T-helper 2 cell (primary cell): ENCODE measurements at regions not wholly inside any gene's neighbourhood (a gene's known extent, or its start where the extent isn't known, plus 50 kb on each side); places are given as distances from the start of the nearest gene placed in this dataset.
A peak's percentile ranks its signal among the peaks of the same experiment; 100 is the strongest.

Experiments used
- DNase-seq, 5 experiments: peaks; one replicate each; pipeline versions ENCODE4 v3.0.0 to v3.0.0-alpha.2; 2012 to 2022

DNA sequence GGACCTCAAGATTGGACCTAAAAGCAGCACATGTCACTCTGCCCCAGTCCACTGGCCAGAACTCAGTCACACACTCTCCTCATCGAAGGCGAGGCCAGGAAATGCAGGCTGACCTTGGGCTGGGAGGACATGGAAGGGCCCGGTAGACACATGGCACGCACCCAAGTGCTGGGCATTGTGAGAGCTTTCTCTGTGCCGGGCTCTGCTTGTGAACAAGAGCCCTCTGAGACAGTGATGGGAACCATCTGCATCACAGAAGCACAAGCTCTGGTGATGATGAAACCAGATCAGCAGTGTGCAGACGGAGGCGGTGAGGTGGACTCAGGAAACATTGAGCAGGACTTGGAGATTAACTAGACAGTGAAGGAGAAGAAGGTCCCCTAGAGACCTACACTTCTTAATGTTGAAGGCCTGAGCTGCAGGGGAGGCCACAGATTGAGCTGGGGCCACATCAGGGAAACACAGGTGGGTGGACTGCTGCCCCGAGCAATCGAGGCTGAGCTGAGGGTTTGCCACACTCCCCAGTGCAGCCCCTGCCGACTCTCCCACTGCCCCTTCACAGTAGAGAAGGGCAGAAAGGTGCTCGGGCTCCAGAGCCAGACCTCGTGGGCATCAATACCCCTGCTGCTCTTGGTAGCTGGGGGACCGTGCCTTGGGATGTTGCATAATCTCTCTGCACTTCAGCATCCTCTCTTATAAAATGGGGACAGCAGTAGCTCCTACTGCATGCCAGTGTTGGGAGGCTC is 1460.5 kb downstream of the TBC1D22A start:
- DNase-seq, result no peak

DNA sequence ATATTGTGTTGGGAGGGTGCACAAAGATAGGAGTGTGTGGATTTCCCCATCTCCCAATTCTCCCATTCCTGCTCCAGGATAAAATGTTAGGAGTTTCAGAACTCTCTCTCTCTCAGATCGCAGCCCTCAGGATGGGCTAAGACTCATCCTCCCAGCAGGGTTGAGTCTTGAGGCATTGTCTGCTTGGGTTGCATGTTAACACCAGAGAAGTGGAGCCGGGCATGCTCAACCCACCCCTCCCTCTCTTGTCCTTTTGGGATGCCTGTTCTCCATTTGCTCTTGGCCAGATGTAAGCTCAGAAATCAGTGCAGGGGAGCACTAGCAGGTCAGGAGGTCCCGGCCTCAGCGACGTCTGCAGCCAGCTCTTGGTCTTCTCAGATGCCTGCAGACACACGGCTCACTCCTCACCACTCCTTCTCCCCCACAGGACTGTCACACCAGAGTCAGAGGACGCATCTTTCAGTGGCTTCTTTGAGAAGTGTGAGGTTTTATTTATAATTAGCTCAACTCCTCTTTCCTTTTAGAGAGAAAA is 1456.5 kb downstream of the TBC1D22A start:
- DNase-seq, result no peak

DNA sequence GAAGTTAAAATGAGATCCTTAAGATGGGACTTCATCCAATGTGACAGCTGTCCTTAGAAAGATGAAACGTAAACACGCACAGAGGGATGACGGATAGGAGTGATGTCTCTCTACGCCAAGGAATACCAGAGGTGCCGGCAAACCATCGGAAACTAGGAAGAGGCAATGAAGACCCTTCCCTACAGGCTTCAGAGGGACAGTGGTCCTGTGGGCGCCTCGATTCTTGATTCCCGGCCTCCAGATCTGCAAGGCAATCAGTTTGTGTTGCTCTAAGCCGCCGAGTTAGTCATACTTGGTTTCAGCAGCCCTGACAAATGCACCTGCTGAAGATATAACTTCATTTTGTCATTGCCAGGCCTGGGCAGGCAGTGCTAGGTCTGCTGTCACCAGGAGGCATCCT is 1455.1 kb downstream of the TBC1D22A start:
- no peak for DNase-seq

DNA sequence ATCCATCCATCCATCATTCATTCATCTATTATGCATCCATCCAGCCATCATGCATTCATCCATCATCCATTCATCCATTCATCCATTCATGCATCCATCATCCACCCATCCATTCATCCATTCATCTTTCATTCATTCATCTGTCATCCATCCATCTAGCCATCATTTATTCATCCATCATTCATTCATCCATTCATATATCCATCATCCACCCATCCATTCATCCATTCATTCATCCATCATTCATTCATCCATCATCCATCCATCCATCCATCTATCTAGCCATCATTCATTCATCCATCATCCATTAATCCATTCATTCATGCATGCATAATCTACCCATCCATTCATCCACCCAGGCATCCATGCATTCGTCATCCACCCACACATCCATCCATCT is 1450.3 kb downstream of the TBC1D22A start:
- DNase-seq, result no peak

DNA sequence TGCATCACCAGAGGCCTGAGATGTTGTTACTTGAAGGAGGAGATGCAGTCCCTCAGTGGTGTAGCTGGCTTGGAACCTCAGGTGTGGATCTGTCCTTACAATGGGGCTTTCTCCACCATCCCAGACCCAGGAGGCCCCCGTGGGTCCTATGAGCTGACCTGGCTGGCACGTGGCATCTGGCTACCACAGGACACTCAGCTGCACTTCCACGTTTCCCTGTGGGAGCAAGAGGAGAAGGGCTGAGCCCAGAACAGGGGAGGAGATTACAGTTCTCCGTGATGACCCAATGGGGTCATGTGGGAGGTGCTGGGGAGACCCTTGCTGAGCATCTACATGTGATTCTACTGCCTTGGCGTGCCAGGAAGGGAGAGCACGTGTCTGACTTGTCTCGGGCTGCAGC is 1448.4 kb downstream of the TBC1D22A start:
- no peak for DNase-seq

DNA sequence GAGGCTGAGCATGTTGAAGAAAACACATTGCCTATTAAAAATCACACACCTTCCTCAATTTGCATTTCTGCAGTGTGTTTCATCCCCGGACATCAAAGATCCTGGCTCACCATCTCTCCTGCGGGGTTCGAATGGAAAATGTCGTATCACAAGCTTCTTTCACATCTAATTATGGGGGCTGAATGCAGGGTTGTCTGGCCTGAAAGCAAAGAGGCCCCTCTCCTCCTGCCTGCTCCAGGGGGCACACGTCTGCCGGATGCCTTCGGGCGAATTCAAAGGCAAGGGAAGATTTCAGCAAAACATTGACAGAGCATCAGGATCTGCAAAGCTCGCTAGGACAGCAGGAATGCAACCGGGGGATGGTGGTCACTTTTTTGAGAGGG is 1447.7 kb downstream of the TBC1D22A start:
- no peak for DNase-seq

DNA sequence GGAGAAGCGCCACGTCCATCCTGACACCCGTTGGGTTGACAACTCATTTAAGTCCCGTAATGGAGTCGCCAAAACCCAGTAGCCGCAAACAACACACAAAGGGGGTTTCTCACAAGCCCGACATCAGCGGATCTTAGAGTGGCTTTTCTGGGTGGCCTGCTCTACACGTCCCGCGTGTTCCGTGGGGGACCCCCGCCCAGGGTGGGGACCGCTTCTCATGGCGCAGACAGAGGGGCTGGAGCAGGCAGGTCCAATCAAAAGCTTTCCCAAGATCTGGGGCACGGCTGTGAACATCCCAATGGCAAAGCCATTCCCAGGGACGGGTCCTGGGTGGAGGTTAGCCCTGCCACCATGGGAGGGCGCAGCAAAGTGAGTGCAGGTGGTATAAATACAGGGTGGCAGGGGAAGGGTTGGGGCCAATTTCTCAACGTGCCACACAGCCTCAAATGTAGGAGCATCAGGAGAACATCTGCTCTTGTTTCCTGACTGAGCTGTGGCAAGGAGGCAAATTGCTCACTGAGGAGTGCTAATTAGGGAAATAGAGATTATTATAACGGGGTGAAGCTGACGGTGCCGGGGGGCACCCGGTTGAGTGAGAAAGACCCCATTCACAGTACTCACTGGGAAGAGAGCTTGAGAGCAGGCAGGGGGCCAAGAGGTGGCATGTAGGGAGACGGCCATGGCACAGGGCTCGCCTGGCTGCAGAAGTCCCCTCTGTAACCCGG is 1447.2 kb downstream of the TBC1D22A start:
- no peak for DNase-seq

DNA sequence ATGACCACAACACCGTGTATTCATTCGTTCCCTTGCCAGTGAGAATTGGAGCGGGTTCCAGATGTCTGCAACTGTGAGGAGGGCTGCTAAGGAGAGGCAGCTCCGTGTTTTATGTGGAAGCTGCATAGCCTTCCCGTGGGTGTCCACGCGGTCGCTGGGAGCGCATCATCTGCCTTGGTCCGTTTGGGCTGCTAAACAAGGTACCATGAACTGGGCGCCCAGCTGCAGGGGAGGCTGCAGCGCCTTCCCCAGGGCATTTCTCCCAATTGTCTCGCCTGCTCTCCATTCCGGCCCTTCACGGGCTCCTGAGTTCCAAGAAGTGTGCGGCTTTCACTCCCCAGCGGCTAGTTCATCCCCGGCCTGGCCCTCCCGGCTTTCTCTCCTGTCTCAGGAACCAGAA is 1446.4 kb downstream of the TBC1D22A start:
- DNase-seq, result no peak

DNA sequence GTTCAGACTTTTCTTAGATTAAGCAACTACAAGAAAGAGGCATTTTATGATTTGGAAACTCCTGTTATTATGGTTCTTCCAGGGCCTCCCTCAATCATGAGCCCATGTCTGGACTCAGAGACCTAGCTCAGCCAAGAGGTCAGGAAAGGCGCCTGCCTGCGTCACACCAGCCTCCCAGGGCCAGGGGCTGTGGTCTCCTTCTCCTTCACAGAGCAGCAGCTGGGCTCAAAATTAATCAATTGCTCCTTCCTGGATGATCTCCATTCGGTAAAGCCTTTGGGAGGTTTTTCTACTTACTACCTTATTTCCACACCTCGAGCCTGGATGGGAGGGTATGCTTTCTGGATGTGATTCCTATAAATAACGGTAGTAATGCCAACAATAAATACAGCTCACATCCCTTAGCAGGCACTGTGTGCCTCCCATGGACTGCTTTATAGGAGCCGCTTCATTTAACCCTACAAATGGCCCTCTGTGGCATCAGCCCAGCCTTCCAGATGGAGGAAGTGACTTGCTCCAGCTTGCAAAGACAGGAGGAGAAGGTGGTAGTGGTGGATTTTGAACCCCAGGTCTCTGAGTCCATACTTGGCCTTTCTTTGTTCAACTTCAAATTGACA is 1445.6 kb downstream of the TBC1D22A start:
- DNase-seq, result no peak

DNA sequence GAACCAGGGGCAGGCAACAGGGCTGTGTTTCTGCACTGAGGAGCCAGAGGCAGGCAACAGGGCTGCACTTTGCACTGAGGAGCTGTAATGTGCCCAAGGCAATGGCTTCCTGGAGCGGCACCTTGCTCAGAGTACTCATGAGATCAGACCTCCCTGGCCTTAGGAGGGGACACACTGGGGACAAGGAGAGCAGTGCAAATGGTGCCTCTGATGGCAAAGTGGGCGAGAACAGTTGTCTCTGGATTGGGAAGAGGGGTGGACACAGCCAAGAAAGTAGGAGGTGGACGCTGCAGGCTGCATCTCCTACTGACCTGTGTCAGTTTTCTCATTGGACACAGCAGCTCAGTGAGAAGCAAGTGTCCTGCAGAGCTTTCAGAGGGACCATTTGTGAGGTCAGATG is 1443.3 kb downstream of the TBC1D22A start:
- no peak for DNase-seq

DNA sequence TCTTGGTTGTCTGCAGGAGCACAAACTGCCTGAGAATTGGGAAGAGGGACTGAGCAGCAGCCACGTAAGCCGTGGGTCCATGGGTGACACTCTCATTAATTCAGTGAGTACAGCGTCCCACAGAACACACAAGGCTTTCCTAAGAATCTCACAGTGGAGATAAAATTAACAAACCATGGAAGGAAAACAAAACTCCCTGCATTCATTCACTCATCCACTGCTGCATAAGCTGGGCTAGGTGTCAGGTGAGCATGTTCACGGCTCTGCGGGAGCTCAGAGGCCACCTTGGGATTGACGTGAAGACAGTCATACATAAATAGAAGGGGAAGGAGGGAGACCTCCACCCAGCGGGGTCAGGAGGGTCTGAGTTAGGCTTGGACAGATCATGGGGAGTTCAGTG is 1442.7 kb downstream of the TBC1D22A start:
- DNase-seq, result no peak

DNA sequence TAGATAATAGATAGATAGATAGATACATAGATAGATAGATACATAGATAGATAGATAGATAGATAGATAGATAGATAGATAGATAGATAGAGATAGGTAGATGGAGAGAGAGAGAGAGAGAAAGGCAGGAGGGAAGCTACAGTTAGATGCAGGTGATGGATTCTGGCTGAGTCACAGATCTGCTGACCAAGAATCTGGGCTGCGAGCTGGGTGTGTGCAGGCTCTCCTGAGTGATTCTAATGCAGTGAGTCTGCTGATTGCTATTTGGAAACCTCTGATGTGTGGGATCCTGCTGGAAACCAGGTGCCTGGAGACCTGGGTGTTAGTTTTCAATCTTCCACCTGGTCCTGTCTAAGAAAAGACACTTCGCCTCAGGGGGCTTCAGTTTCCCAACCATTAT is 1441.8 kb downstream of the TBC1D22A start:
- no peak for DNase-seq

DNA sequence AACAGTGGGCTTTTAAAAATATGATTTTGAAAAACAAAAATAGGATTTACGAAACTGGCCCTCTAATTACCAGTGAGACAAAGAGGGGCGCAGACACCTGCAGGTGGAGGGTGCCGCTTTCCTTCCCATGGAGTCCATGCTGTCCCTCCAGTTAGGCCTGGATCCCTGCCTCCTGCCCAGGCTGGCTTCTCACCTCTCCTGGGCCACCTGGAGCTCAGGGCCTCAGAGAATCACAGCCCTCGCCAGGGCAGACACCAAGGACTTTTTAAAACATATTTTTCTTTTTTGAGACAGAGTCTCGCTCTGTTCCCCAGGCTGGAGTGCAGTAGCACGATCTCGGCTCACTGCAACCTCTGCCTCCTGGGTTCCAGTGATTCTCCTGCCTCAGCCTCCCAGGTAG is 1437.2 kb downstream of the TBC1D22A start:
- DNase-seq, result no peak

DNA sequence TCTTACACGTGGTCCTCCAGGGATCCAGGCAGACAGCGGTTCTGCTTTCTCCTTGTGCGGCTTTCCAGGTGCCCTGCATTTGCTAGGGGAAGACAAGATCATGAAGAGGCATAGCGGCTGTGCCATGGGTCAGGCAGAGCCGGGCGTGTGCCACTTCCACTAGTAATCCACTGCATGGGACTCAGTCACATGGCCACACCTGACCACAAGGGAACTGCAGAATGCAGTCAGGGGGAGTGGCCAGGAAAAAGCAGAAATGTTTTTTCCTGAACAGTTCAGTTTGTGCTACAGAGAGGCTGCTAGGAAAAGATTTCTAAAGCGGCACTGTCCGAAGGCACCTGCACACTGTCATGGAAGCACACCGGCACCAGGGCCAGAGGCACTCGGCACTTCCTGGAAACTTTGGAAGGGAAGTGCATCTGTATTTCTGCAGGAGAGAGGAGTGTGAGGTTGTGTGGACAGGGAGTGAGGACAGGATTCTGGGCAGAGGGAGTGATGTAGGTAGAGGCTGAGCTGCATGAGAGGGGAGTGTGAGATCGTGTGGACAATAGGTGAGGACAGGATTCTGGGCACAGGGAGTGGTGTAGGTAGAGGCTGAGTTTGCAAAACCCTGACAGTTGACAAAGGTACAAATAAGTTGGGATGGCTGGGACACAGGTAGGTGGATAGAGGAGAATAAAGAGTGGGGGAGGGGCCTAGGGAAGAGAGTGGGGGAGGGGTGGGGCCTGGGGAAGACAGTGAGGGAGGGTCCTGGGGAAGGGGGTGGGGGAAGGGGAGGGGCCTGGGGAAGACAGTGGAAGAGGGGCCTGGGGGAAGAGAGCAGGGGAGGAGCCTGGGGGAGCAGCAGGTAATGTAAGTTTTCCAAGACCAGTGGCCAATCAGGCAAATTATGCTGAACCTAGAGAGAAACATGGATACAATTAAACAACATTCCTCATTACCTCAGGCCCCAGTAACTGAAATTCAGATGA is 1436.3 kb downstream of the TBC1D22A start:
- DNase-seq, result no peak

DNA sequence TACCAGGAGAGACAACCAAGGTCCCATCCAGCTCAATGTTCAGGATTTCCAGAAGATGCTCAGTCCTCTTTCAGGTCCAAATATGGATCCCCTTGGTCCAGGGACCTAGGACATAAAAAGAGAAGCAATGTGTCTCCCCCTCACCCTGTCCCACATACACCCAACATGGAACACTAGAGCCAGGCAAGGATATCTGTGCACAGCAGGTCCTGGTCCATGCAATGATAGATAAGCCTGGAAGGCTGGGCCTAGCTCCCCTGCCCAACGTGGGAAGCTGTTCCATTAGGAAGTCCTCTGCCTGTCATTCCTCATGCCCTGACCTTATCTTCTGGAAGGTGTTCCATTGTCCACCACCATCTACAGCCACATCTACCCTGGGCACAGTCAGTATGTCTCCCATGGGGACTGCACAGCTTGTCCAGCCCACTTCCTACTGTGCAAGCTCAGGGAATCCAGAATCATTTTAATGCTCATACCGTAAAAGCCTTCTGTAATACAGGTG is 1434.8 kb downstream of the TBC1D22A start:
- no peak for DNase-seq

DNA sequence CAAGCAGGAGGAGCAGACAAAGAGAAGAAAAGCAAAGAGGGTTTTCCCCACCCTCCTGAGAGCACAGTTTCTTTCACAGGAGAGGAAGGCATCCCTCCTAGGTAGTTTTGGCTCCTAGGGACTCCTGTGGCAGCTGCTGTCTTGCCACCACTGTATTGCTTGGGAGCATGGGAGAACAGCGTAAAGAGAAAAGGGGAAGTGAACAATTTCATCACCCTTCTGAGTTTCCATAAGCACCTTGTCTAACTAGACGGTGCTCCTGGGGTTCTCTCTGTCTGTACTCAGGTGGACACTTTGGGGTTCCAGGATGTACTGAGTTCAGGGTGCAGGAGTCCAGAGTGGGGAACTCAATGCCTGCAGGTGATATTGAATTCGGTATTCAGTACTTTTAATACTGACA is 1430.5 kb downstream of the TBC1D22A start:
- no peak for DNase-seq

DNA sequence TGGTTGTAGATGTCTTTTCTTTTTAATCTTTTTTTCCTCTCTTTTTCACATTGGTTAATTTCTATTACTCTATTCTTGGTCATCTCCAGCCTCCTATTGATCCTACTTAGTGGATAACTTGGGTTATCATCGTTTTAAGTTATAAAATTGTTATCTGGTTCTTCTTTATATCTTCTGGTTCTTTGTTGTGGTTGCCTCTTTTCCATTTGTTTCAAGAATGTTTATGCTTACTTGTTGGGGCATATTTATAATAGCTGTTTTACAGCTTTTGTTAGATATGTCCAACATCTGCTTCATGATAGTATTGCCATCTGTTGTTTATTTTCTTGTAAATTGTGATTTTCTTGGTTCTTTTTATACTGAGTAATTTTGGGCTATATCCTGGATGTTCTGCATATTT is 1429.6 kb downstream of the TBC1D22A start:
- DNase-seq, result no peak

DNA sequence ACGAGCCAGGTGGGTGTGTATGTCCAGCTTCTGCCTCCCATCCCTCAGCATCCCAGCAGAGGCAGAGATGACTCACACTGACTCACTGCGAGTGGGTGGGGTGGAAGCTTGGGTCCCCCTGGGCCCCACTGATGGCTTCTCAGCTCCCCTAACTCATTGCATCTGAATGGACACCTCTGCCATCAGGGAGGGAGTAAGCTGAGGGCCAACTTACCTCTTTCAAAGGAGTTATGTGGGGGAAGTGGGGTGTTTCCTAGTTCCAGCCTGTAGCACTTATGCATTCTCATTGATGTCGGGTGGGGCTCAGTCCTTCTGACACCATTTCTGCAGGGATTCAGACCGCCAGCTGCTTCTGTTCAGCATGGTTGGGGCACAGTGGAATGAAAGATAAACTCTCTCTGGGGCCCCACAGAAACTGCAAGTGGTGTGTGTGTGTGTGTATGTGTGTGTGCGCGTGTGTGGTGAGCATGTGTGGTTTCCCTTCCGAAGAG is 1425.8 kb downstream of the TBC1D22A start:
- peak in 2 of 5 experiments; percentile 17 to 59 for DNase-seq

DNA sequence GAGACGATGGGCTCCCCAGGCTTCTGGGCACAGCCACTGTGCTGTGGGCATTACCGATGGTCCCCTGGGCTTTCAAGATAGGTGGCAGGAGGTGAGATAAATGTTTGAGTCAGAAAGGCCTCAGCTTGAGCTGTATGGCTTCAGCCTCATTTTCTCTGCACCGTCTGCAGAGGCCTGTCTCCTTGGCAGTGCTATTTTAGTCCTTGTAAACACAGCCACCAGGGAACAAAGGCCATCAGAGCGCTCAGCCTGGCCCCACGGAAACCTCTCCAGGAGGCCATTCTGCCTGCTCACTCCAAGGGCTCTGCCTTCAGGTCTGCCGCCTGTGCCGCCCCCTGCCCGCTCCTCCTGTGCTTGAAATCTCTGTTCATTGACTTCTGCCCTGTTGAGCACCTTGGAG is 1424.9 kb downstream of the TBC1D22A start:
- DNase-seq, result no peak

DNA sequence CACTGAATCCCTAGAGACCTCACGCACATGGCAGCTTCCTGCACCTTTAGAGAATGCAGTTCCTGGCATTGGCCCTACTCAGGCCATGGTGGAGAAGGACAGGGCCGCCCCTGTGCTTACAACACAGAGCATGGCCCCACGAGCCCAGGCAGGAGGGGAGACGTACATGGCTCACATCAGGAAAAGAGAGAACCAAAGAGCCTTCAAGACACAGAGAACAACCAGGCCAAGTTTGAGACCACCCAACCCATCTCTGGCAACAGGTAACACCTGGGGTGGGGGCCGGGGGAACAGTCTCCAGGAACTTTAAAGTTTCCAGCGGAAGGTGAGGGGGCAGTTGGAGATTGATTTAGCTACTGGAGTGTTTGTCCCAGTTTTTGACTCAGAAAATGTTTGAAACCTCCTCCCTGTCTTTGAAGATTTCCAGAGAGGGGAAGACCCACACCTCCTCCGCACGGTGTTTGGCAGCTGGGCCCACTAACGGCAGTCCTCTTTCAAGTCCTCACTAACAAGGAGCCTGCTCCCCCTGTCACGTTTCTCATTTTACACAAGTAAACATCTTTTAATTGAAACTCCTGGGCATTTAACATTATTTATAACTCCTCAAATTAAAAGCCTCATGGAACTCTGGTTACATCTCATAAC is 1423.8 kb downstream of the TBC1D22A start:
- no peak for DNase-seq
